ENCODE measurements at regions not wholly inside any gene's neighbourhood (a gene's known extent, or its start where the extent isn't known, plus 50 kb on each side); places are given as distances from the start of the nearest gene placed in this dataset.

DNA sequence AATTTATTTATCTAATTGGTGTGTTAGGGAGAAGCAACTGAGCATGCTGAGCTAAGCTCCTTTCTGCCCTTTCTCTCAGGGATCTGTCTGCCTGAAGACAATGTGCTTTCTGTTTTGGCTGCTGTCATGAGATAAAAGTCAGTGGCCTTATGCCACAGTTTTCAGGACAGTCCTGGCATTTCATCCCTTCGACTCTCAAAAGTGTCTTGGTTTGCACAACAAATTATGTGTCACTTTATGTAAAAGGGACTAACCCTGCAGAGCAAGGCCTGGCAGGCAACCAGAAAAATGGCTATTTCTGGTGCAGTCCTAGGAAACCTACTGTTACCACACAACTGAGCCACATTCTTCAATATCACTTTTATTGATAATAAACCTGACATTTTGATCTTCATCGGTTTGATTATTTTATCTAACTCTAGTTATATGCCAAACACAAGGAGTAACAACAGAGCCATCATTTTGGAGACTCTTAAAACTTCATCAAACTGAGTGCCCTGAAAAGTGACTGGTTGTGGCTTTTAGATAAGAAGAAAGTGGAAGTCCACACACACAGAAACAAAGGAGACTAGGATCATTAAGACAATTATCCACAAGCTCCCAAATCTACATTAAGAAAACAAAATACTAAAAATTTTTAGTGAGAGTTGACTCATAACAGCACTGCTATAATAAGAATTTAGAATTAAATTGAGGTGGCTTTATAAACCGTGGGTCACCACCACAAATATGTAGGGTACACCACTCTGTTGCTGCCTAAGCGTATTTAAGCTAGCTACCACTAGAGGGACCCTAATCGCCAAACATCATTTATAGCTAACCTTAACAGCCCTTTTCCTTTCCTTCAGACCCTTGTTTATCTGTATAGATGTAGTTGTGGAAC lies 95.9 kb upstream of the PTPN13 start:
- no peak for TF ChIP-seq RXRA (CRISPR knock-in tag; IDR thresholded peaks at IDR 0.05)
- no peak for TF ChIP-seq ZNF350 (CRISPR knock-in tag; IDR thresholded peaks at IDR 0.05; ENCODE audit: borderline replicate concordance, low read depth)
- TF ChIP-seq CHD4 (IDR thresholded peaks at IDR 0.05; ENCODE audit: borderline replicate concordance, low read length) = no peak
- TF ChIP-seq, protein P1, sequence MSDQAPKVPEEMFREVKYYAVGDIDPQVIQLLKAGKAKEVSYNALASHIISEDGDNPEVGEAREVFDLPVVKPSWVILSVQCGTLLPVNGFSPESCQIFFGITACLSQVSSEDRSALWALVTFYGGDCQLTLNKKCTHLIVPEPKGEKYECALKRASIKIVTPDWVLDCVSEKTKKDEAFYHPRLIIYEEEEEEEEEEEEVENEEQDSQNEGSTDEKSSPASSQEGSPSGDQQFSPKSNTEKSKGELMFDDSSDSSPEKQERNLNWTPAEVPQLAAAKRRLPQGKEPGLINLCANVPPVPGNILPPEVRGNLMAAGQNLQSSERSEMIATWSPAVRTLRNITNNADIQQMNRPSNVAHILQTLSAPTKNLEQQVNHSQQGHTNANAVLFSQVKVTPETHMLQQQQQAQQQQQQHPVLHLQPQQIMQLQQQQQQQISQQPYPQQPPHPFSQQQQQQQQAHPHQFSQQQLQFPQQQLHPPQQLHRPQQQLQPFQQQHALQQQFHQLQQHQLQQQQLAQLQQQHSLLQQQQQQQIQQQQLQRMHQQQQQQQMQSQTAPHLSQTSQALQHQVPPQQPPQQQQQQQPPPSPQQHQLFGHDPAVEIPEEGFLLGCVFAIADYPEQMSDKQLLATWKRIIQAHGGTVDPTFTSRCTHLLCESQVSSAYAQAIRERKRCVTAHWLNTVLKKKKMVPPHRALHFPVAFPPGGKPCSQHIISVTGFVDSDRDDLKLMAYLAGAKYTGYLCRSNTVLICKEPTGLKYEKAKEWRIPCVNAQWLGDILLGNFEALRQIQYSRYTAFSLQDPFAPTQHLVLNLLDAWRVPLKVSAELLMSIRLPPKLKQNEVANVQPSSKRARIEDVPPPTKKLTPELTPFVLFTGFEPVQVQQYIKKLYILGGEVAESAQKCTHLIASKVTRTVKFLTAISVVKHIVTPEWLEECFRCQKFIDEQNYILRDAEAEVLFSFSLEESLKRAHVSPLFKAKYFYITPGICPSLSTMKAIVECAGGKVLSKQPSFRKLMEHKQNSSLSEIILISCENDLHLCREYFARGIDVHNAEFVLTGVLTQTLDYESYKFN (CRISPR knock-in tag; conservative IDR thresholded peaks at IDR 0.05) = no peak
- TF ChIP-seq, protein P2, sequence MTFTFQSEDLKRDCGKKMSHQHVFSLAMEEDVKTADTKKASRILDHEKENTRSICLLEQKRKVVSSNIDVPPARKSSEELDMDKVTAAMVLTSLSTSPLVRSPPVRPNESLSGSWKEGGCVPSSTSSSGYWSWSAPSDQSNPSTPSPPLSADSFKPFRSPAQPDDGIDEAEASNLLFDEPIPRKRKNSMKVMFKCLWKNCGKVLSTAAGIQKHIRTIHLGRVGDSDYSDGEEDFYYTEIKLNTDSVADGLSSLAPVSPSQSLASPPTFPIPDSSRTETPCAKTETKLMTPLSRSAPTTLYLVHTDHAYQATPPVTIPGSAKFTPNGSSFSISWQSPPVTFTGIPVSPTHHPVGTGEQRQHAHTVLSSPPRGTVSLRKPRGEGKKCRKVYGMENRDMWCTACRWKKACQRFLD (CRISPR knock-in tag; IDR thresholded peaks at IDR 0.05; ENCODE audit: borderline replicate concordance) = no peak
